ENCODE measurements at regions not wholly inside any gene's neighbourhood (a gene's known extent, or its start where the extent isn't known, plus 50 kb on each side); places are given as distances from the start of the nearest gene placed in this dataset.

DNA sequence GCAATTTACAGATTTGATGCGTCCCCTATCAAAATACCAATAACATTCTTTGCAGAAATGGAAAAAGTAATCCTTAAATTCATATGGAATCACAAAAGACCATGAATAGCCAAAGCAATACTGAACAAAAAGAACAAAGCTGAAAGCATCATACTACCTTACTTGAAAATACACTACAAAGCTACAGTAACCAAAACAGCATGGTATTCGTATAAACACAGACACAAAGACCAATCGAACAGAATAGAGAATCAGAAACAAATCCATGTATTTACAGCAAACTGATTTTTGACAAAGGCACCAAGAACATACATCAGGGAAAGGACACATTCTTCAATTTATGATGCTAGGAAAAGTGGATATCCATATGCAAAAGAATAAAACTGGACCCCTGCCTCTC lies 206.5 kb upstream of the PDE10A start:
- H3K4me3 ChIP-seq (ENCODE audit: low read depth, low read length), result no peak overlapping the region
- DNase-seq (ENCODE audit: low read depth), result no peak
- TF ChIP-seq, protein P1, sequence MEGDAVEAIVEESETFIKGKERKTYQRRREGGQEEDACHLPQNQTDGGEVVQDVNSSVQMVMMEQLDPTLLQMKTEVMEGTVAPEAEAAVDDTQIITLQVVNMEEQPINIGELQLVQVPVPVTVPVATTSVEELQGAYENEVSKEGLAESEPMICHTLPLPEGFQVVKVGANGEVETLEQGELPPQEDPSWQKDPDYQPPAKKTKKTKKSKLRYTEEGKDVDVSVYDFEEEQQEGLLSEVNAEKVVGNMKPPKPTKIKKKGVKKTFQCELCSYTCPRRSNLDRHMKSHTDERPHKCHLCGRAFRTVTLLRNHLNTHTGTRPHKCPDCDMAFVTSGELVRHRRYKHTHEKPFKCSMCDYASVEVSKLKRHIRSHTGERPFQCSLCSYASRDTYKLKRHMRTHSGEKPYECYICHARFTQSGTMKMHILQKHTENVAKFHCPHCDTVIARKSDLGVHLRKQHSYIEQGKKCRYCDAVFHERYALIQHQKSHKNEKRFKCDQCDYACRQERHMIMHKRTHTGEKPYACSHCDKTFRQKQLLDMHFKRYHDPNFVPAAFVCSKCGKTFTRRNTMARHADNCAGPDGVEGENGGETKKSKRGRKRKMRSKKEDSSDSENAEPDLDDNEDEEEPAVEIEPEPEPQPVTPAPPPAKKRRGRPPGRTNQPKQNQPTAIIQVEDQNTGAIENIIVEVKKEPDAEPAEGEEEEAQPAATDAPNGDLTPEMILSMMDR (IDR thresholded peaks at IDR 0.05; ENCODE audit: low read depth, low read length, missing control alignments), result no peak
- in situ Hi-C loops (cut with HindIII; ENCODE audit: low sequenced_read_pairs), result no loop called here

DNA sequence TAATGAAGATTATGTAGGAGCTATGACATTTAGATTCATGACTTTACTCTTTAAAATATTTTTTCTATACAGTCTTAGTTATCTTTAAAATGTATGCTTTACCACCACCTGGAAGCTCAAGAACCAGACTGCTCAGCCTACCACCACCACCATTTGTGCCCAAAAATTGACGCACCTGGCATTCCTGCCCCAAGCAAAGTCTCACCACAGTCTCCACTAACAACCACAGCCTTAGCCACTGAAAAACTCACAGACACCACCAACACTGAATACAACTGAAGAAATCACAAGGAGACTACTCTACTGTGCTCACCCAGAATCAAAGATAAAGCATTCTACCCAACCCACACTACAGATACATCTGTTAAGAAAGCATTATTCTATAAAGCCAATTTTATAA lies 201.9 kb upstream of the PDE10A start:
- DNase-seq (ENCODE audit: low read depth), result no peak
- in situ Hi-C loops (cut with HindIII; ENCODE audit: low sequenced_read_pairs), result no loop called here
- TF ChIP-seq, protein P1 (IDR thresholded peaks at IDR 0.05; ENCODE audit: low read depth, low read length, missing control alignments), result no peak
- no peak overlapping the region for H3K4me3 ChIP-seq (ENCODE audit: low read depth, low read length)

DNA sequence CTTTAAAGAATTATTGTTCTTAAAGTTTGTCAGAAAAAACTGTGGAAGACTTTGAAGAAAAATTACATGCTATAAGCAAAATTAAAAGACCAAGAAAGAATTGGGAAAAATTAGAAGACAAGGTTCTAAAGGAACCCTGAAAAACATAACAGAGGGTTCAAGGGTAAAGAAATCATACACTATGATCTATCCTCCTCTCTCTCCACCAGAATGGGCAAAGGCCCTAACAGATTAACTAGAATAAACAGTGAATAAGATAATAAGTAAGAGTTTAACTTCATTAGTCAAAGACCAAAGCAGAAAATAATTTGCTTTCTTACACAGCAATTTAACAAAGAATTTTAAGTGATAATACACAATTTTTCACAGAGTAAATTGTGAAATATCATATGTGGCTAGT lies 201.2 kb upstream of the PDE10A start:
- TF ChIP-seq, protein P1 (IDR thresholded peaks at IDR 0.05; ENCODE audit: low read depth, low read length, missing control alignments), result no peak
- in situ Hi-C loops (cut with HindIII; ENCODE audit: low sequenced_read_pairs), result no loop called here
- no peak overlapping the region for H3K4me3 ChIP-seq (ENCODE audit: low read depth, low read length)
- no peak for DNase-seq (ENCODE audit: low read depth)

DNA sequence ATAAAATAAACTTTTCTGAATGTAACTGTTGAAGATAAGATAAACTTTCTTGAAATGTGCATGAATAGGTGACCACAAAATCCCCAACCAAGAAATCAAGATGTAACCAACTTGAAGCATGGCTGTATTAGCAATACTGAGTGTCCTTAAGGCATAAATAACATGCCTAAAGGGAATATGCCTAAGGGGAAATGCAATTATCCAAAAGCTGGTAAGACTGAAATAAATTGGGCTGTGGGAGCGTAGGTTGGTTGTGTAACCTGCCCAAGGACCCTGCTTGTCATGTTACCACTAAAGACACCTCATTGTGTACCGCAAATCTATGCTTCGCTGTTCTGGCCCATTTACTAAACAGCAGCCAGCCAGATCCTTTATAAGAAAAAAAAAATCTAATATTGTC lies 200.8 kb upstream of the PDE10A start:
- H3K4me3 ChIP-seq (ENCODE audit: low read depth, low read length), result no peak overlapping the region
- TF ChIP-seq, protein P1 (IDR thresholded peaks at IDR 0.05; ENCODE audit: low read depth, low read length, missing control alignments), result no peak
- DNase-seq (ENCODE audit: low read depth), result no peak
- in situ Hi-C loops (cut with HindIII; ENCODE audit: low sequenced_read_pairs), result no loop called here

DNA sequence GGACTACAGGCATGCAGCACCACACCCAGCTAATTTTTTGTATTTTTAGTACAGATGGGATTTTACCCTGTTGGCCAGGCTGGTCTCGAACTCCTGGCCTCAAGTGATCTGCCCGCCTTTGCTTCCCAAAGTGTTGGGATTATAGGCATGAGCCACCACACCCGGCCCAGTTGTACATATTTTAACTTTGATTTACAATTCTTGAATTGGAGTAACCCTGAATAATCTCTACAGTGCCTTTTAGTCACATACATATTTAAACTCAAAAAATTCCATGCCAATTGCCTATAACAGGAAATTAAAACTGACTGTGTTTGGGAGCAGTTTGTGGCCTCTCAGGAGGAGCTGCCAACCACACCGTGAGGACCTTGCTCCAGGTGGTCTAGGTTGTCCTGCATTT lies 199.8 kb upstream of the PDE10A start:
- no peak overlapping the region for H3K4me3 ChIP-seq (ENCODE audit: low read depth, low read length)
- TF ChIP-seq, protein P1 (IDR thresholded peaks at IDR 0.05; ENCODE audit: low read depth, low read length, missing control alignments), result no peak
- DNase-seq (ENCODE audit: low read depth), result no peak
- in situ Hi-C loops (cut with HindIII; ENCODE audit: low sequenced_read_pairs), result no loop called here

DNA sequence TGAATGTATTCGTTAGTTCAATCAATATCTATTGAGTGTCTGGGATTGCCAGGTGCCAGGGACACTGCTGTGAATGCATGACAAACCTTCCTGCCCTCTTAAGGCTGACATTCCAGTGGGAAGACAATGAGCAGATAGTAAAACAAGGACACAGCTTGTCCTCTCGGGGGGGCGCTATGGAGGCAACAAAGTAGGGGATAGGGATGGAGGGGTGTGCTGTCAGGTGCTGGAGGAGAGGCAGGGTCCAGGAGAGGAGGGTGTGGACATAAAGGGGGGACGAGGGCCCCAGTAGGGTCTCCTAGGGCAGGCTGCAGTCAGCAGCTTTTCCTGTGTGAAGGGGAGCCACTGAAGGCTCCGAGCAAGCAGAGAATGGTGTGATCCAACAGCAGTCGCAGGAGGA lies 198.2 kb upstream of the PDE10A start:
- in situ Hi-C loops (cut with HindIII; ENCODE audit: low sequenced_read_pairs), result no loop called here
- DNase-seq (ENCODE audit: low read depth), result no peak
- TF ChIP-seq, protein P1 (IDR thresholded peaks at IDR 0.05; ENCODE audit: low read depth, low read length, missing control alignments), result no peak
- no peak overlapping the region for H3K4me3 ChIP-seq (ENCODE audit: low read depth, low read length)

DNA sequence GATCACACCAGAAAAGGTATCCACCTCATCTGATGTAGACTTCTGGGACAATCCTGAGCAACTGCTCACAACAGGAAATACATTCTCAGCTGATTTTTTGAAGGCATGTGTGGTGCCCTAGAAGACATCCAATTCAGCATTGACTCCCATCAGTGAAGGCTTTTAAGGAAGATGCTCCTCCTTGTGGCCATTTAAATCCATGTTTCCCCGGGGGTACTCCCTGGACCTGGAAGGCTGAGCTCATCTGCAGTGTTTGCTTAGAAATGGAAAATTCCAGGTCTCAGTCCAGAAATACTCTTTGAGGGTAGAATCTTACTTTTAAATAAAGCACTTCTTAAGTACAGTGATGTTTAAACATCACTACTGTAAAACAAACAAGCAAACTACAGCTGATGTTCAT lies 195.5 kb upstream of the PDE10A start:
- in situ Hi-C loops (cut with HindIII; ENCODE audit: low sequenced_read_pairs), result no loop called here
- TF ChIP-seq, protein P1 (IDR thresholded peaks at IDR 0.05; ENCODE audit: low read depth, low read length, missing control alignments), result peak; percentile 32
- H3K4me3 ChIP-seq (ENCODE audit: low read depth, low read length), result no peak overlapping the region
- DNase-seq (ENCODE audit: low read depth), result no peak
